ENCODE measurements at regions not wholly inside any gene's neighbourhood (a gene's known extent, or its start where the extent isn't known, plus 50 kb on each side); places are given as distances from the start of the nearest gene placed in this dataset.

DNA sequence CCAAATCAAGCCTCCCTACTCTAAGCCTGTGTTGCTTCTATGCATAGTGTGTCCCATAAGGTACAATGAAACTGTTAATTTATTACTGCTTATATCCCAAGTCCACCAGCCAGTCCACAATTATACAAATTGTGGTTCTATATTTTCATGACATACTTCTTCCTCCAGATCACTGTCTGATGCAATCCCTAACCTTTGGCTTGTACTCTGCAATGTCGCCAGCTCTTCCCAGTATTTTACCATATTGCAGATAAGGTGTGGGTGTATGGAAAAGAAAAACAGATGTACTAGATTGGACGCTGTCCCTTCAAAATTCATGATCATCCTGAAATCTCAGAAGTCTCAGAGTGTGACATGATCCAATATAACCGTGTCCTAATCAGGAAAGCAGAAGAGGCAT, 286.2 kb downstream of the GASK1B start:
- H3K9me2 ChIP-seq (replicated peaks; ENCODE audit: low read length) = no peaks in the 10 kb centered on the region

DNA sequence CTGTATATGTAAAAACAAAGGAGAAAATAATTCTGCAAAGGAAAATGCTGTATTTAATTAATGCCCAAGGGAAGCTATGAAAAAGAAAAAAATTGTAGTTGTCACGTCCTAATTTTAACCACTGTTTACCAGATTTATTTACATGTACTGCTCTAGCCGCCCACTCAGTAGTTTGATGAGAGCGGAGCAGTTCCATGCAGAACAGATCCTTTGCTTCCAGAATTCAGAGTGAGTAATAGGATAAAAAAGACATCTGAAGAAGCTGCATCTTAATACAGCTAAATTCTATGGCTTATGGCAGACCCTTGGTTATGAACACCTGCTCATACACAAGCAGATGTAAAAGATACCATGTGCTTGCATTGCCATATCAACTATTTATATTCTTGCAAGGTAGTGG, 287.0 kb downstream of the GASK1B start:
- Histone ChIP-seq H2AFZ (ENCODE audit: low read length) (no peak overlapping the region), H3F3A (ENCODE audit: low read length, unreplicated experiment) (no peaks in the 10 kb centered on the region), H3K79me2 (ENCODE audit: low read length) (no peaks in the 10 kb centered on the region), H3K4me3 (ENCODE audit: low read length) (no peak overlapping the region), H3K4me2 (ENCODE audit: low read length) (no peak overlapping the region), H3K27me3 (ENCODE audit: low read length) (no peaks in the 10 kb centered on the region), H4K20me1 (ENCODE audit: low read length) (no peaks in the 10 kb centered on the region), H3K9me2 (replicated peaks; ENCODE audit: low read length) (no peaks in the 10 kb centered on the region), H3K36me3 (ENCODE audit: low read depth, low read length) (no peaks in the 10 kb centered on the region), H3K27ac (ENCODE audit: low read length) (no peak overlapping the region), H3K9ac (ENCODE audit: low read length) (no peak overlapping the region), H3K4me1 (ENCODE audit: insufficient read depth, low read length) (no peaks in the 10 kb centered on the region), H3K9me3 (ENCODE audit: low read length) (no peaks in the 10 kb centered on the region)
- POLR2A ChIA-PET (ENCODE audit: unreplicated experiment) = no interaction called here
- BruUV-seq (replicated peaks) = no TSS peak
- DNase-seq = no peak
- no peak for ATAC-seq
- intact Hi-C loops (cut with micrococcal nuclease) = no loop called here
- TF ChIP-seq EZH2phosphoT487 (IDR thresholded peaks at IDR 0.05; ENCODE audit: borderline replicate concordance, low read length) (no peak), EZH2 (IDR thresholded peaks at IDR 0.05; ENCODE audit: low read length, unreplicated experiment) (no peak)
- TF ChIP-seq, protein P1, sequence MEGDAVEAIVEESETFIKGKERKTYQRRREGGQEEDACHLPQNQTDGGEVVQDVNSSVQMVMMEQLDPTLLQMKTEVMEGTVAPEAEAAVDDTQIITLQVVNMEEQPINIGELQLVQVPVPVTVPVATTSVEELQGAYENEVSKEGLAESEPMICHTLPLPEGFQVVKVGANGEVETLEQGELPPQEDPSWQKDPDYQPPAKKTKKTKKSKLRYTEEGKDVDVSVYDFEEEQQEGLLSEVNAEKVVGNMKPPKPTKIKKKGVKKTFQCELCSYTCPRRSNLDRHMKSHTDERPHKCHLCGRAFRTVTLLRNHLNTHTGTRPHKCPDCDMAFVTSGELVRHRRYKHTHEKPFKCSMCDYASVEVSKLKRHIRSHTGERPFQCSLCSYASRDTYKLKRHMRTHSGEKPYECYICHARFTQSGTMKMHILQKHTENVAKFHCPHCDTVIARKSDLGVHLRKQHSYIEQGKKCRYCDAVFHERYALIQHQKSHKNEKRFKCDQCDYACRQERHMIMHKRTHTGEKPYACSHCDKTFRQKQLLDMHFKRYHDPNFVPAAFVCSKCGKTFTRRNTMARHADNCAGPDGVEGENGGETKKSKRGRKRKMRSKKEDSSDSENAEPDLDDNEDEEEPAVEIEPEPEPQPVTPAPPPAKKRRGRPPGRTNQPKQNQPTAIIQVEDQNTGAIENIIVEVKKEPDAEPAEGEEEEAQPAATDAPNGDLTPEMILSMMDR (conservative IDR thresholded peaks at IDR 0.05; ENCODE audit: low read depth, low read length) = no peak
- CTCF ChIA-PET = no interaction called here

More for the DNA sequence above, 286.2 kb downstream of the GASK1B start:
- Histone ChIP-seq H3K36me3 (ENCODE audit: low read depth, low read length) (no peaks in the 10 kb centered on the region), H3K79me2 (ENCODE audit: low read length) (no peaks in the 10 kb centered on the region), H3F3A (ENCODE audit: low read length, unreplicated experiment) (no peaks in the 10 kb centered on the region), H3K27ac (ENCODE audit: low read length) (no peak overlapping the region), H3K27me3 (ENCODE audit: low read length) (no peaks in the 10 kb centered on the region), H3K4me2 (ENCODE audit: low read length) (no peak overlapping the region), H2AFZ (ENCODE audit: low read length) (no peak overlapping the region), H4K20me1 (ENCODE audit: low read length) (no peaks in the 10 kb centered on the region), H3K9me3 (ENCODE audit: low read length) (no peaks in the 10 kb centered on the region), H3K4me3 (ENCODE audit: low read length) (no peak overlapping the region), H3K9ac (ENCODE audit: low read length) (no peak overlapping the region), H3K4me1 (ENCODE audit: insufficient read depth, low read length) (no peaks in the 10 kb centered on the region)
- DNase-seq (no peak), ATAC-seq (no peak)
- no TSS peak for BruUV-seq (replicated peaks)
- TF ChIP-seq EZH2phosphoT487 (IDR thresholded peaks at IDR 0.05; ENCODE audit: borderline replicate concordance, low read length) = no peak
- TF ChIP-seq EZH2 (IDR thresholded peaks at IDR 0.05; ENCODE audit: low read length, unreplicated experiment) = no peak
- TF ChIP-seq, protein P1 (conservative IDR thresholded peaks at IDR 0.05; ENCODE audit: low read depth, low read length) = no peak
- intact Hi-C loops (cut with micrococcal nuclease) = no loop called here
- POLR2A ChIA-PET (ENCODE audit: unreplicated experiment) = no interaction called here
- CTCF ChIA-PET = no interaction called here

- Histone ChIP-seq H3K9me3 (ENCODE audit: low read length) (no peaks in the 10 kb centered on the region), H3F3A (ENCODE audit: low read length, unreplicated experiment) (no peaks in the 10 kb centered on the region), H3K9ac (ENCODE audit: low read length) (no peak overlapping the region), H3K4me3 (ENCODE audit: low read length) (no peak overlapping the region), H2AFZ (ENCODE audit: low read length) (no peak overlapping the region), H4K20me1 (ENCODE audit: low read length) (no peaks in the 10 kb centered on the region), H3K36me3 (ENCODE audit: low read depth, low read length) (no peaks in the 10 kb centered on the region), H3K27ac (ENCODE audit: low read length) (no peak overlapping the region), H3K79me2 (ENCODE audit: low read length) (no peaks in the 10 kb centered on the region), H3K4me2 (ENCODE audit: low read length) (no peak overlapping the region), H3K27me3 (ENCODE audit: low read length) (no peaks in the 10 kb centered on the region), H3K4me1 (ENCODE audit: insufficient read depth, low read length) (no peaks in the 10 kb centered on the region), H3K9me2 (replicated peaks; ENCODE audit: low read length) (no peaks in the 10 kb centered on the region)
- intact Hi-C loops (cut with micrococcal nuclease) = no loop called here
- CTCF ChIA-PET = no interaction called here
- no TSS peak for BruUV-seq (replicated peaks)
- POLR2A ChIA-PET (ENCODE audit: unreplicated experiment) = no interaction called here
- TF ChIP-seq, protein P1 (conservative IDR thresholded peaks at IDR 0.05; ENCODE audit: low read depth, low read length) = no peak
- TF ChIP-seq EZH2phosphoT487 (IDR thresholded peaks at IDR 0.05; ENCODE audit: borderline replicate concordance, low read length) (no peak), EZH2 (IDR thresholded peaks at IDR 0.05; ENCODE audit: low read length, unreplicated experiment) (no peak)
- DNase-seq (no peak), ATAC-seq (no peak)
Measured at GRCh38 chr4:157882901-157883300, 289.9 kb downstream of the GASK1B start.
